GM23338 (cell line): ENCODE measurements at regions not wholly inside any gene's neighbourhood (a gene's known extent, or its start where the extent isn't known, plus 50 kb on each side); places are given as distances from the start of the nearest gene placed in this dataset.

ENCODE experiments used
- ATAC-seq: fragments of 200-7000 bp; cut with Tn5 transposase; 3 replicates; pipeline ENCODE4 v1.9.1; 2020
- DNase-seq: peaks from one replicate; pipeline ENCODE4 v3.0.0-alpha.2; 2015; ENCODE audit warnings: low spot score
- H2AFZ ChIP-seq: fragments of 200-600 bp; sonication (generic); 2 replicates; pipeline ENCODE4 v1.8.0; 2016; ENCODE audit warnings: antibody characterized with exemption, mild to moderate bottlenecking, moderate library complexity
- H3F3A ChIP-seq: fragments of 200-600 bp; sonication (generic); replicated peaks from 2 replicates; pipeline ENCODE4 v1.8.0; 2017; ENCODE audit warnings: antibody characterized with exemption, mixed run types, low read depth
- H3K27ac ChIP-seq: fragments of 200-600 bp; sonication (generic); 2 replicates; pipeline ENCODE4 v1.6.1; 2016; ENCODE audit warnings: low read depth
- H3K27me3 ChIP-seq: fragments of 200-600 bp; sonication (generic); 2 replicates; pipeline ENCODE4 v1.8.0; 2016; ENCODE audit warnings: mild to moderate bottlenecking, mixed run types, moderate library complexity; ENCODE audit not compliant: insufficient read depth
- H3K36me3 ChIP-seq: fragments of 200-600 bp; sonication (generic); 2 replicates; pipeline ENCODE4 v1.8.0; 2016; ENCODE audit warnings: mild to moderate bottlenecking; ENCODE audit not compliant: insufficient read depth
- H3K4me1 ChIP-seq: fragments of 200-600 bp; sonication (generic); 2 replicates; pipeline ENCODE4 v1.8.0; 2016; ENCODE audit warnings: mild to moderate bottlenecking, moderate library complexity; ENCODE audit not compliant: insufficient read depth
- H3K4me2 ChIP-seq: fragments of 200-600 bp; sonication (generic); 2 replicates; pipeline ENCODE4 v1.7.1; 2017; ENCODE audit warnings: mixed run types
- H3K4me3 ChIP-seq: fragments of 200-600 bp; sonication (generic); 2 replicates; pipeline ENCODE4 v1.6.1; 2016; ENCODE audit warnings: mixed run types
- H3K79me2 ChIP-seq: fragments of 200-600 bp; sonication (generic); replicated peaks from 2 replicates; pipeline ENCODE4 v1.8.0; 2017; ENCODE audit warnings: mild to moderate bottlenecking; ENCODE audit not compliant: insufficient read depth
- H3K9me2 ChIP-seq: fragments of 200-600 bp; sonication (generic); 2 replicates; pipeline ENCODE4 v1.8.0; 2017; ENCODE audit not compliant: insufficient read depth
- H4K20me1 ChIP-seq: fragments of 200-600 bp; sonication (generic); replicated peaks from 2 replicates; pipeline ENCODE4 v1.8.0; 2017; ENCODE audit warnings: mild to moderate bottlenecking; ENCODE audit not compliant: insufficient read depth
- H3K27ac Mint-ChIP-seq: 2 replicates; pipeline ENCODE4 v1.8.0; 2020; ENCODE audit warnings: inconsistent platforms, mild to moderate bottlenecking, moderate library complexity, mixed read lengths
- H3K27me3 Mint-ChIP-seq: 3 replicates; pipeline ENCODE4 v1.8.0; 2022; ENCODE audit warnings: low read depth, mild to moderate bottlenecking, moderate library complexity, mixed read lengths, inconsistent platforms; ENCODE audit not compliant: insufficient read depth, poor library complexity
- H3K36me3 Mint-ChIP-seq: 3 replicates; pipeline ENCODE4 v1.8.0; 2021; ENCODE audit warnings: low read depth, mild to moderate bottlenecking, inconsistent platforms, moderate library complexity, mixed read lengths
- H3K4me1 Mint-ChIP-seq: 3 replicates; pipeline ENCODE4 v1.8.0; 2020; ENCODE audit warnings: mild to moderate bottlenecking, inconsistent platforms, mixed read lengths
- H3K4me3 Mint-ChIP-seq: 3 replicates; pipeline ENCODE4 v1.8.0; 2021; ENCODE audit warnings: moderate library complexity, mild to moderate bottlenecking, inconsistent platforms, mixed read lengths
- H3K9me3 Mint-ChIP-seq: 3 replicates; pipeline ENCODE4 v1.8.0; 2020; ENCODE audit warnings: moderate library complexity, mild to moderate bottlenecking, inconsistent platforms, mixed read lengths
- CREB1 ChIP-seq: fragments of 250-450 bp; sonication (Bioruptor Pico); IDR thresholded peaks from 2 replicates; pipeline ENCODE4 v1.5.0; 2020; ENCODE audit warnings: low read depth, mild to moderate bottlenecking, moderate library complexity
- EZH2 ChIP-seq: fragments of 200-600 bp; sonication (generic); IDR thresholded peaks from one replicate; pipeline ENCODE4 v1.8.0; 2017; ENCODE audit warnings: antibody characterized with exemption, mild to moderate bottlenecking, low read depth; ENCODE audit not compliant: unreplicated experiment
- EZH2phosphoT487 ChIP-seq: fragments of 200-600 bp; sonication (generic); IDR thresholded peaks from one replicate; pipeline ENCODE4 v1.8.1; 2018; ENCODE audit warnings: antibody characterized with exemption; ENCODE audit not compliant: unreplicated experiment
- JUNB ChIP-seq: IDR thresholded peaks from one replicate; pipeline ENCODE4 v1.6.1; 2016; ENCODE audit warnings: antibody characterized with exemption; ENCODE audit not compliant: unreplicated experiment
- NANOG ChIP-seq: IDR thresholded peaks from 2 replicates; pipeline ENCODE4 v1.6.1; 2016; ENCODE audit warnings: antibody characterized with exemption, borderline replicate concordance
- POLR2AphosphoS5 ChIP-seq: IDR thresholded peaks from 2 replicates; pipeline ENCODE4 v1.6.1; 2016; ENCODE audit warnings: antibody characterized with exemption, low read depth
- STAT1 ChIP-seq: IDR thresholded peaks from one replicate; pipeline ENCODE4 v1.6.1; 2016; ENCODE audit warnings: antibody characterized with exemption; ENCODE audit not compliant: unreplicated experiment
- ZNF114 ChIP-seq: fragments of 250-450 bp; sonication (Bioruptor Pico); IDR thresholded peaks from 2 replicates; pipeline ENCODE4 v1.5.0; 2020; ENCODE audit warnings: mild to moderate bottlenecking, moderate library complexity
- ZNF331 ChIP-seq: fragments of 250-450 bp; sonication (Bioruptor Pico); IDR thresholded peaks from 2 replicates; pipeline ENCODE4 v1.5.0; 2020; ENCODE audit warnings: low read depth, mild to moderate bottlenecking, moderate library complexity
- TF ChIP-seq, protein P1 (sequence below): fragments of 250-450 bp; sonication (Bioruptor Pico); IDR thresholded peaks from 2 replicates; pipeline ENCODE4 v1.5.0; 2020; ENCODE audit warnings: mild to moderate bottlenecking, moderate library complexity
- TF ChIP-seq, protein P2 (sequence below): IDR thresholded peaks from 2 replicates; pipeline ENCODE4 v1.6.1; 2016; ENCODE audit warnings: antibody characterized with exemption
- TF ChIP-seq, protein P3 (sequence below): IDR thresholded peaks from one replicate; pipeline ENCODE4 v1.6.1; 2018; ENCODE audit warnings: antibody characterized with exemption; ENCODE audit not compliant: unreplicated experiment
- TF ChIP-seq, protein P4 (sequence below), 2 experiments: fragments of 200-600 bp in 1 of 2; sonication (generic) in 1 of 2; conservative IDR thresholded peaks; 2 replicates each; pipeline versions ENCODE4 v1.5.1 to v1.6.1; 2016 to 2017; ENCODE audit warnings: antibody characterized with exemption in 2 of 2, low read depth in 2 of 2, mild to moderate bottlenecking in 2 of 2, moderate library complexity in 1 of 2

DNA sequence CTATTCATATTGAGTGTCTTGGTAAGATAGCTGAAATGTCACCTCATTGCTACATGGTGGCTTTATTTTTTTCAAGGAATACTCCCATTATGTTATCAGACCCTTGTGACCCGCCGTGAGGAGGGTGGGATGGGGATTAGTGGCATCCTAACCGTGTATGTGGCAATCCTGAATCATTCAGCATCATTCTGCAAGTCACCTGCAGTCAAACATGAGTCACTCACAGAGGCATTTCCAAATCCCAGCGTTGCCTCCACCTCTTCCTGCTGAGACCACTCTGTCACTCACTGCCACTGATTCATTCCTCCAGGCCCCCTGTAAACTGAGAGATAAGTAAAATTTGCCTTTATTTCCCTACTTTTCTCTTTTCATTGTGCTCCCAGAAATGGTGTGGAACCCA is 307.4 kb upstream of the KLHL29 start:
- Mint-ChIP-seq H3K27ac (no peak overlapping the region), H3K4me1 (peaks cover 3% of the 10 kb centered on the region; the same call in 1 of the 3 replicates), H3K27me3 (no peaks in the 10 kb centered on the region), H3K4me3 (no peak overlapping the region), H3K36me3 (no peaks in the 10 kb centered on the region), H3K9me3 (no peaks in the 10 kb centered on the region)
- Histone ChIP-seq H3K27ac (no peak overlapping the region), H3F3A (no peaks in the 10 kb centered on the region), H3K36me3 (no peaks in the 10 kb centered on the region), H3K4me1 (no peaks in the 10 kb centered on the region), H3K27me3 (no peaks in the 10 kb centered on the region), H3K4me3 (no peak overlapping the region), H4K20me1 (no peaks in the 10 kb centered on the region), H2AFZ (no peak overlapping the region), H3K9me2 (no peaks in the 10 kb centered on the region), H3K4me2 (no peak overlapping the region), H3K79me2 (no peaks in the 10 kb centered on the region)
- no peak for DNase-seq
- TF ChIP-seq STAT1 (no peak), CREB1 (CRISPR knock-in tag) (no peak), EZH2phosphoT487 (no peak), JUNB (no peak), NANOG (no peak), ZNF114 (CRISPR knock-in tag) (no peak), EZH2 (no peak), ZNF331 (CRISPR knock-in tag) (no peak), POLR2AphosphoS5 (no peak)
- TF ChIP-seq, protein P1, sequence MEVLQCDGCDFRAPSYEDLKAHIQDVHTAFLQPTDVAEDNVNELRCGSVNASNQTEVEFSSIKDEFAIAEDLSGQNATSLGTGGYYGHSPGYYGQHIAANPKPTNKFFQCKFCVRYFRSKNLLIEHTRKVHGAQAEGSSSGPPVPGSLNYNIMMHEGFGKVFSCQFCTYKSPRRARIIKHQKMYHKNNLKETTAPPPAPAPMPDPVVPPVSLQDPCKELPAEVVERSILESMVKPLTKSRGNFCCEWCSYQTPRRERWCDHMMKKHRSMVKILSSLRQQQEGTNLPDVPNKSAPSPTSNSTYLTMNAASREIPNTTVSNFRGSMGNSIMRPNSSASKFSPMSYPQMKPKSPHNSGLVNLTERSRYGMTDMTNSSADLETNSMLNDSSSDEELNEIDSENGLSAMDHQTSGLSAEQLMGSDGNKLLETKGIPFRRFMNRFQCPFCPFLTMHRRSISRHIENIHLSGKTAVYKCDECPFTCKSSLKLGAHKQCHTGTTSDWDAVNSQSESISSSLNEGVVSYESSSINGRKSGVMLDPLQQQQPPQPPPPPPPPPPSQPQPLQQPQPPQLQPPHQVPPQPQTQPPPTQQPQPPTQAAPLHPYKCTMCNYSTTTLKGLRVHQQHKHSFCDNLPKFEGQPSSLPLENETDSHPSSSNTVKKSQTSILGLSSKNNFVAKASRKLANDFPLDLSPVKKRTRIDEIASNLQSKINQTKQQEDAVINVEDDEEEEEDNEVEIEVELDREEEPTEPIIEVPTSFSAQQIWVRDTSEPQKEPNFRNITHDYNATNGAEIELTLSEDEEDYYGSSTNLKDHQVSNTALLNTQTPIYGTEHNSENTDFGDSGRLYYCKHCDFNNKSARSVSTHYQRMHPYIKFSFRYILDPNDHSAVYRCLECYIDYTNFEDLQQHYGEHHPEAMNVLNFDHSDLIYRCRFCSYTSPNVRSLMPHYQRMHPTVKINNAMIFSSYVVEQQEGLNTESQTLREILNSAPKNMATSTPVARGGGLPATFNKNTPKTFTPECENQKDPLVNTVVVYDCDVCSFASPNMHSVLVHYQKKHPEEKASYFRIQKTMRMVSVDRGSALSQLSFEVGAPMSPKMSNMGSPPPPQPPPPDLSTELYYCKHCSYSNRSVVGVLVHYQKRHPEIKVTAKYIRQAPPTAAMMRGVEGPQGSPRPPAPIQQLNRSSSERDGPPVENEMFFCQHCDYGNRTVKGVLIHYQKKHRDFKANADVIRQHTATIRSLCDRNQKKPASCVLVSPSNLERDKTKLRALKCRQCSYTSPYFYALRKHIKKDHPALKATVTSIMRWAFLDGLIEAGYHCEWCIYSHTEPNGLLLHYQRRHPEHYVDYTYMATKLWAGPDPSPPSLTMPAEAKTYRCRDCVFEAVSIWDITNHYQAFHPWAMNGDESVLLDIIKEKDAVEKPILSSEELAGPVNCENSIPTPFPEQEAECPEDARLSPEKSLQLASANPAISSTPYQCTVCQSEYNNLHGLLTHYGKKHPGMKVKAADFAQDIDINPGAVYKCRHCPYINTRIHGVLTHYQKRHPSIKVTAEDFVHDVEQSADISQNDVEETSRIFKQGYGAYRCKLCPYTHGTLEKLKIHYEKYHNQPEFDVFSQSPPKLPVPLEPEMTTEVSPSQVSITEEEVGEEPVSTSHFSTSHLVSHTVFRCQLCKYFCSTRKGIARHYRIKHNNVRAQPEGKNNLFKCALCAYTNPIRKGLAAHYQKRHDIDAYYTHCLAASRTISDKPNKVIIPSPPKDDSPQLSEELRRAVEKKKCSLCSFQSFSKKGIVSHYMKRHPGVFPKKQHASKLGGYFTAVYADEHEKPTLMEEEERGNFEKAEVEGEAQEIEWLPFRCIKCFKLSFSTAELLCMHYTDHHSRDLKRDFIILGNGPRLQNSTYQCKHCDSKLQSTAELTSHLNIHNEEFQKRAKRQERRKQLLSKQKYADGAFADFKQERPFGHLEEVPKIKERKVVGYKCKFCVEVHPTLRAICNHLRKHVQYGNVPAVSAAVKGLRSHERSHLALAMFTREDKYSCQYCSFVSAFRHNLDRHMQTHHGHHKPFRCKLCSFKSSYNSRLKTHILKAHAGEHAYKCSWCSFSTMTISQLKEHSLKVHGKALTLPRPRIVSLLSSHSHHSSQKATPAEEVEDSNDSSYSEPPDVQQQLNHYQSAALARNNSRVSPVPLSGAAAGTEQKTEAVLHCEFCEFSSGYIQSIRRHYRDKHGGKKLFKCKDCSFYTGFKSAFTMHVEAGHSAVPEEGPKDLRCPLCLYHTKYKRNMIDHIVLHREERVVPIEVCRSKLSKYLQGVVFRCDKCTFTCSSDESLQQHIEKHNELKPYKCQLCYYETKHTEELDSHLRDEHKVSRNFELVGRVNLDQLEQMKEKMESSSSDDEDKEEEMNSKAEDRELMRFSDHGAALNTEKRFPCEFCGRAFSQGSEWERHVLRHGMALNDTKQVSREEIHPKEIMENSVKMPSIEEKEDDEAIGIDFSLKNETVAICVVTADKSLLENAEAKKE, result no peak
- TF ChIP-seq, protein P2, sequence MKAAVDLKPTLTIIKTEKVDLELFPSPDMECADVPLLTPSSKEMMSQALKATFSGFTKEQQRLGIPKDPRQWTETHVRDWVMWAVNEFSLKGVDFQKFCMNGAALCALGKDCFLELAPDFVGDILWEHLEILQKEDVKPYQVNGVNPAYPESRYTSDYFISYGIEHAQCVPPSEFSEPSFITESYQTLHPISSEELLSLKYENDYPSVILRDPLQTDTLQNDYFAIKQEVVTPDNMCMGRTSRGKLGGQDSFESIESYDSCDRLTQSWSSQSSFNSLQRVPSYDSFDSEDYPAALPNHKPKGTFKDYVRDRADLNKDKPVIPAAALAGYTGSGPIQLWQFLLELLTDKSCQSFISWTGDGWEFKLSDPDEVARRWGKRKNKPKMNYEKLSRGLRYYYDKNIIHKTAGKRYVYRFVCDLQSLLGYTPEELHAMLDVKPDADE, result no peak
- TF ChIP-seq, protein P3, sequence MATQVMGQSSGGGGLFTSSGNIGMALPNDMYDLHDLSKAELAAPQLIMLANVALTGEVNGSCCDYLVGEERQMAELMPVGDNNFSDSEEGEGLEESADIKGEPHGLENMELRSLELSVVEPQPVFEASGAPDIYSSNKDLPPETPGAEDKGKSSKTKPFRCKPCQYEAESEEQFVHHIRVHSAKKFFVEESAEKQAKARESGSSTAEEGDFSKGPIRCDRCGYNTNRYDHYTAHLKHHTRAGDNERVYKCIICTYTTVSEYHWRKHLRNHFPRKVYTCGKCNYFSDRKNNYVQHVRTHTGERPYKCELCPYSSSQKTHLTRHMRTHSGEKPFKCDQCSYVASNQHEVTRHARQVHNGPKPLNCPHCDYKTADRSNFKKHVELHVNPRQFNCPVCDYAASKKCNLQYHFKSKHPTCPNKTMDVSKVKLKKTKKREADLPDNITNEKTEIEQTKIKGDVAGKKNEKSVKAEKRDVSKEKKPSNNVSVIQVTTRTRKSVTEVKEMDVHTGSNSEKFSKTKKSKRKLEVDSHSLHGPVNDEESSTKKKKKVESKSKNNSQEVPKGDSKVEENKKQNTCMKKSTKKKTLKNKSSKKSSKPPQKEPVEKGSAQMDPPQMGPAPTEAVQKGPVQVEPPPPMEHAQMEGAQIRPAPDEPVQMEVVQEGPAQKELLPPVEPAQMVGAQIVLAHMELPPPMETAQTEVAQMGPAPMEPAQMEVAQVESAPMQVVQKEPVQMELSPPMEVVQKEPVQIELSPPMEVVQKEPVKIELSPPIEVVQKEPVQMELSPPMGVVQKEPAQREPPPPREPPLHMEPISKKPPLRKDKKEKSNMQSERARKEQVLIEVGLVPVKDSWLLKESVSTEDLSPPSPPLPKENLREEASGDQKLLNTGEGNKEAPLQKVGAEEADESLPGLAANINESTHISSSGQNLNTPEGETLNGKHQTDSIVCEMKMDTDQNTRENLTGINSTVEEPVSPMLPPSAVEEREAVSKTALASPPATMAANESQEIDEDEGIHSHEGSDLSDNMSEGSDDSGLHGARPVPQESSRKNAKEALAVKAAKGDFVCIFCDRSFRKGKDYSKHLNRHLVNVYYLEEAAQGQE, result no peak
- TF ChIP-seq, protein P4, sequence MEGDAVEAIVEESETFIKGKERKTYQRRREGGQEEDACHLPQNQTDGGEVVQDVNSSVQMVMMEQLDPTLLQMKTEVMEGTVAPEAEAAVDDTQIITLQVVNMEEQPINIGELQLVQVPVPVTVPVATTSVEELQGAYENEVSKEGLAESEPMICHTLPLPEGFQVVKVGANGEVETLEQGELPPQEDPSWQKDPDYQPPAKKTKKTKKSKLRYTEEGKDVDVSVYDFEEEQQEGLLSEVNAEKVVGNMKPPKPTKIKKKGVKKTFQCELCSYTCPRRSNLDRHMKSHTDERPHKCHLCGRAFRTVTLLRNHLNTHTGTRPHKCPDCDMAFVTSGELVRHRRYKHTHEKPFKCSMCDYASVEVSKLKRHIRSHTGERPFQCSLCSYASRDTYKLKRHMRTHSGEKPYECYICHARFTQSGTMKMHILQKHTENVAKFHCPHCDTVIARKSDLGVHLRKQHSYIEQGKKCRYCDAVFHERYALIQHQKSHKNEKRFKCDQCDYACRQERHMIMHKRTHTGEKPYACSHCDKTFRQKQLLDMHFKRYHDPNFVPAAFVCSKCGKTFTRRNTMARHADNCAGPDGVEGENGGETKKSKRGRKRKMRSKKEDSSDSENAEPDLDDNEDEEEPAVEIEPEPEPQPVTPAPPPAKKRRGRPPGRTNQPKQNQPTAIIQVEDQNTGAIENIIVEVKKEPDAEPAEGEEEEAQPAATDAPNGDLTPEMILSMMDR (conservative IDR thresholded peaks at IDR 0.05; ENCODE audit: low read depth in 2 of 2), result no peak
- ATAC-seq, result no peak
